Loucy (cell line): ENCODE measurements at regions not wholly inside any gene's neighbourhood (a gene's known extent, or its start where the extent isn't known, plus 50 kb on each side); places are given as distances from the start of the nearest gene placed in this dataset.

Experiments used
- CTCF ChIP-seq: fragments of 200-600 bp; sonication (generic); conservative IDR thresholded peaks from 2 replicates; pipeline ENCODE4 v1.5.1; 2014; ENCODE audit warnings: mild to moderate bottlenecking, antibody characterized with exemption, low read length
- EZH2phosphoT487 ChIP-seq: fragments of 200-600 bp; IDR thresholded peaks from 2 replicates; pipeline ENCODE4 v1.6.1; 2018; ENCODE audit warnings: antibody characterized with exemption, mild to moderate bottlenecking, moderate library complexity, borderline replicate concordance

GRCh38 chr5:8879248-8879647 is 666.6 kb downstream of the SEMA5A start:
- no peak for TF ChIP-seq CTCF
- TF ChIP-seq EZH2phosphoT487: no peak
